ENCODE measurements at regions not wholly inside any gene's neighbourhood (a gene's known extent, or its start where the extent isn't known, plus 50 kb on each side); places are given as distances from the start of the nearest gene placed in this dataset.
"Not testable (repeated sequence)": the region's sequence is repeated elsewhere in the genome, so short reads cannot be mapped to it uniquely, and the experiment has no call there.

DNA sequence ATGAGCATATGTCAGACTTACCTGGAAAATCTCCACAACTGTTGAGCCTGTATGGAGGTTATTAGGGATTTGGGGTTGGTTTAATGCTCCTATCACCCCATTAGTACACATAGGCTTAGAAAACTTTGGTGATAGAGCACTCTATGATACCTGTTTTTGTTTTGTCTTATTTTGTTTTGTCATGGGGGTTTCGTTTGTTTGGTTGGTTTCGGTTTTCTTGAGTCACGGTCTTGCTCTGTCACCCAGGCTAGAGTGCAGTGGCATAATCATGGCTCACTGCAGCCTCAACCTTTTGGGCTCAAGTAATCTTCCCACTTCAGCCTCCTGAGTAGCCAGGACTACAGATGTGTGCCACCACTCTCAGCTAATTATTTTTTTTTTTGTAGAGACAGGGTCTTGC, 70.0 kb downstream of the MZT1 start:
- no peak for DNase-seq (ENCODE audit: low read depth in 2 of 2)

DNA sequence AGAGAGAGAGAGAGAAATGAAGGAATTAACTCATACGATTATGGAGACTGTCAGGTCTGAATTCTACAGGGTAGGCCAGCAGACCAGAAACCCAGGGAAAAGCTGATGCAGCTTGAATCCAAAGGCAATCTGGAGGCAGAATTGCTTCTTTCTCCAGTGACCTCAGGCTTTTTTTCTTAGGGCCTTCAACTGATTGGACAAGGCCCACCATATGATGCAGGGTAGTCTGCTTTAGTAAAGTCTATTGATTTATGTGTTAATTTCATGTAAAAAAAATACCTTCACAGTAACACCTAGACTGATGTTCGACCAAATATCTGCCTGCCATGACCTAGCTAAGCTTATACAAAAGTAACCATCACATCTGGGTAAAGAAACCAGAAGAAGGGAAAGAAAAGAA, 71.1 kb downstream of the MZT1 start:
- no peak for DNase-seq (ENCODE audit: low read depth in 2 of 2)

DNA sequence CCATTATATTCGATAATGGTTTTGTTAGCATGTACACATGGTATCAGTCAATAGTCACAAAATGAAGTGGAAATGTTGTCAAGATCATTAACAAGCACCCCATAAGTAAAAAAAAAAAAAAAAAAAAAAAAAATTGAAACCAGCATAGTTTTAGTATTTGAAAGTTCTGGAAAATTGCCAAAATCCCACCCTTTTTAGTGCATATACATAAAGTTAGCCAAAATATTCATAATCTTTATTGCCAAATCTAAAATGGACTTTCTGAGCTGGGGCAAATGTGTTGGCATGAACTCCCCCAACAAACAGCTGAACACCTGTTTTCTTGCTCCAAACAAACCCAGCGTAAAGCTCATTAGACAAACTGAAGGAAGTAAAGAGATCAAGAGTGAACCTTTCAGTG, 73.9 kb downstream of the MZT1 start:
- no peak for DNase-seq (ENCODE audit: low read depth in 2 of 2)

DNA sequence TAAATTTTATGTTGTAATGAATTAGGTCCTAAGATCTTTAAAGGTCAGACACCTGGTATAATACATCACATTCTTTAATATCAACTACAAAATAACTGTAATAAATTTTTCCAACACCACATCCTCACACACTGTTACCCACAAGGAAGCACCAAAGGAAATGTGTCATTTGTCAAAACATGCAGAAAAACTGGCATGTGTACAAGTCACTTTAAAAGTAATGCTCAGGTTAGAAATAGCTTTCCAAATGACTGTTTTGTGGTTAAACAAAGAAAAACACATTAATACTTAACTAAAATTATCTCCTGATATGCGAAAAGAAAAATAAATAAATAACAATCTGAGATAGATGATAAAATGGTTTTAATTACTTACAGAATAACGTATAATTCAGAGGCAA, 74.7 kb downstream of the MZT1 start:
- no peak for DNase-seq (ENCODE audit: low read depth in 2 of 2)

DNA sequence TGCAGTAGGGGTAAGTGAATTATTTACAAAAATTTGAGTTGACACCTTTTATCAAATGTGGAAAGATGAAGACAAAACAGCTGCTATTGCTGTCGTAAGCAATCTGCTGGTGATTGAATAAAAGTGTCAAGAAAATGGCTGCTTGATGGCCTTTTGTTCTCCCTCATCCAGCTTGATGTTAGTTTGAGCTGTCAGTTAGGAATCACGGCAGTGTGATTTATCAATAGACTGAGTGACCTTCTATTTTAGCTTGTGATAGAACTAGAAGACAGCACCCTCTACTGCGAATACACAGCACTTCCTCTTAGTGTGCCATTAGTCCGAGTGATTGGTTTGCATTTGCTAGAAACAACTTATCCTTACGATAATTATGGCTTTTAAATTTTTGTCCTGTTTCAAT, 76.3 kb downstream of the MZT1 start:
- DNase-seq (ENCODE audit: low read depth in 2 of 2) = no peak

DNA sequence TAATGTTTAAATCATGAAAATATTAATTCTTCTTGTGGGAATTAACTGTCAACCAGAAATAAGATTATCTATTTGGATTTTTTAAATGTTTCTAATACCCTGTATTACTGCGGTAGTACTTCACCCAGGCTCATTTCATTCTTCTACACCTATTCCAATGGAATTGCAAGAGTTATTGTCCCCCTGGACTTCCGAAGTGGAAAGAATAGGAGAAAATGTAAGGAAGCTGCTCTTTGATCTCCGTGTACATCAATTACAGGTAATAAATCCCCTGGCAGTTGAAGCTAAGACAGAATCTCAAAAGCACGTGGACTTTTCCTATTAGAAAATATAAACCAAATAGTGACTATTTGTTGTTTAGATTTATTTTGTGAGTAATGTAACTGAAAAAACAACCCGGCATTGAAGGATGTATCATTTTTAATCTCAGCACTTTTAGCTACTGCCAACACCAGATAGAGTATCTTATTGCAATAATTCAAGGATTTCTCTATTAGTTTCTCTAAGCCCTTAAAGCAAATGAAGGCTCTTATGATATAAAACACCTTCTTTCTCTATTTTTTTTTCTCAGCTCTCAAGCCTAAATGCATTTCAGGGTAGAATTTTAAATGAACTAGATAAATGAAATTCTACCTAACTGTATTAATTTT, 77.3 kb downstream of the MZT1 start:
- no peak for DNase-seq (ENCODE audit: low read depth in 2 of 2)

DNA sequence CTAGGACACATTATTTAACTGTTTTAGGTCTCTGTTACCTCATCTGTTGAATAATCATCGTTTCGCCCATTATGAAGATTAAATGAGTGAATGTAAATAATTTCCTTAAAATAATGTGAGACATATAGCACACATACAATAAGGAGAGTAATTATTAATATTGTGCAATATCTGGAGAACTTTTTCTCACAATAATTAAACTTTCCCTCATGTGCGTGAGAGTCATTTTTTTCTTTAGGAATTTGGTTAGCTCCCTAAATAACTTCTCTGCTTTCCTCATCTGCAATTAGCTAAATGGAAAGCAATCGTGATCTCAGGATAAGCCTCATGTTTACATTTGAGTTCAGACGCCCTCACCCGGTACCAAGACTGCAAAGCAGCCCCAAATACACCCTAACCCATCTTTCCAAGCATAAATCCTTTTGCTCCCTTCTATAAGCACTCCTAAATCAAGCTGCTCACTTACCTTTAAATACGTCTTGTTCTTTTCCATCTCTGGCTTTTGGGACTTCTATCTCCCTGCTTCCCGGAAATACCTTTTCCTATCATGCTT, 78.8 kb downstream of the MZT1 start:
- no peak for DNase-seq (ENCODE audit: low read depth in 2 of 2)

DNA sequence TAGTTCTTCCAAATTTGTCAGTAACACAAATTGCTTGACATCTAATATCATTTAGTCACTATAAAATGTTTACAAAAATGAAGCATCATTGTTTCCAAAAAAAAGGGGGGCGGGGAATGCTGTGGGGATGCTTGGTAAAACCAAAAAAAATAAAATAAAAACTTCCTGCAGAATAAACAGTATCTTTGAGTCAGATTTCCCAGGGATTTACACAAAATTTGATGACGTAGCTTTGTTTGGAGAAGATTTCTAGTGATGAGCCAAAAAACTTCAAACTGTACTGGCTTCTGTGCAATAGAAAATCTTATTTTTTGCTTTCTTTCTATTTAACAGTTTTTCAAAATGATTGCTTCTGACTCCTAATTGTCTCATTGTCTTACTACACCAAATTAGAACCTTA, 80.0 kb downstream of the MZT1 start:
- no peak for DNase-seq (ENCODE audit: low read depth in 2 of 2)

DNA sequence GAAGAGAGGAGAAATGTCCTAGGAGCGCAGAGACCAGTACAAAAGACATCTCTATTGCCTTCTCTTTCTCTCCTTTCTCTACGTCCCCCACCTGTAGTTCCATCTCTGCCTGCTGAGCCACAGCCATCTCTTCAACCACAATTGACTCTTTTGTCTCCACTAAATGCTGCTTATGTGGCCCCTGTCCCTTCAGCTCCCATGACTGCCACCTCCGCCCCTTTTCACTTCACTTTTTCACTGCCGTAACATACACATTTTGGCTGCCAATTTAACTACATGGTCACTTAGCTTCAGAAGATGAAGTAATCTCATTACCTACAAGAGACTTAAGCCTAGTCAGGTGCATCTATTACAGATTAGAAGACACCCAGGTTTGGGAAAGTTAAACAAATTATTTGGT, 81.9 kb downstream of the MZT1 start:
- DNase-seq (ENCODE audit: low read depth in 2 of 2) = no peak

DNA sequence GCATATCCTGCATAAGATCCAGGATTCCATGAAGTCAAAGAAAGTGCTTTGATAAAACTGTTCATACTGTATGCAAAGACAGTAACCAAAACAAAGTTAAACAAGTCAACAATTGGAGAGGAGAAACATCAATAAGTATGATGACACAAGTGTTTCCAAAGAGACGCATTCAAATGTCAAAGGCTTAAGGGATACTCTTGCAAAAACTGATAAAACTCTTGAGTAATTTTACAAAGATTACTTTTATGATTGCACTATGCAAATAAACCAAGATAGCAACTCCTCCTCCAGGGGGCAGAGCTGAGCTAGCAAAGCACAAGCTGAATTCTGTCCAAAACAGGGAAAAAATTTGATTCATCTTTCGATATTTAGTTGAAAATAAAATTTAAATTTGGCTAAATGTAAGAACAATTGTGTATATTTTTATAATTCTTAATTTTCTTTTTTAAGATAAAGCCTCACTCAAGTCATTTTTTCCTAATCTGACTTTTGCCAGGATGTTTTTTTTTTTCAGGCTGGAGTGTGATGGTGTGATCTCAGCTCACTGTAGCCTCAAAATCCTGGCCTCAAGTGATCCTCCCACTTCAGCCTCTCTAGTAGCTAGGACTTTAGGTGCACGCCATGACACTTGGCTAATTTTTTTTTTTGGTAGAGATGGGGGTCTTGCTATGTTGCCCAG, 84.0 kb downstream of the MZT1 start:
- DNase-seq (ENCODE audit: low read depth in 2 of 2) = peak; percentile 31 to 52

DNA sequence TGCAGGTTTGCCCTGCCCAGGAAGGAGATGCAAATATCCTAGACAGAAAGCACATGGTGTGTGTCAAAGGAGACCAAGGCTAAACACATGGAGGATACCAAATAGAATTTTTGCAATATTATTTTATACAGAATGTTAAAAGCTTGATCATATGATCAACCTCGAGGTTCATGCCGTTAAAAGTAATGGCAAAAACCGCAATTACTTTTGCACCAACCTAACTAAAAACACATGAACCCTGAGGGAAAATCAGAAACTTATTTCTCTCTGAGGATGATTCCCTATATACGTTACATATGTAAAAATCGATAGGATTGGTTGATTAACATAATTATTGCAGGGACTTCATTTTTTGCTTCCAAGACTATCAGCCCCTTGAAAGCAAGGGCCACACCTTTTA, 88.1 kb downstream of the MZT1 start:
- no peak for DNase-seq (ENCODE audit: low read depth in 2 of 2)

DNA sequence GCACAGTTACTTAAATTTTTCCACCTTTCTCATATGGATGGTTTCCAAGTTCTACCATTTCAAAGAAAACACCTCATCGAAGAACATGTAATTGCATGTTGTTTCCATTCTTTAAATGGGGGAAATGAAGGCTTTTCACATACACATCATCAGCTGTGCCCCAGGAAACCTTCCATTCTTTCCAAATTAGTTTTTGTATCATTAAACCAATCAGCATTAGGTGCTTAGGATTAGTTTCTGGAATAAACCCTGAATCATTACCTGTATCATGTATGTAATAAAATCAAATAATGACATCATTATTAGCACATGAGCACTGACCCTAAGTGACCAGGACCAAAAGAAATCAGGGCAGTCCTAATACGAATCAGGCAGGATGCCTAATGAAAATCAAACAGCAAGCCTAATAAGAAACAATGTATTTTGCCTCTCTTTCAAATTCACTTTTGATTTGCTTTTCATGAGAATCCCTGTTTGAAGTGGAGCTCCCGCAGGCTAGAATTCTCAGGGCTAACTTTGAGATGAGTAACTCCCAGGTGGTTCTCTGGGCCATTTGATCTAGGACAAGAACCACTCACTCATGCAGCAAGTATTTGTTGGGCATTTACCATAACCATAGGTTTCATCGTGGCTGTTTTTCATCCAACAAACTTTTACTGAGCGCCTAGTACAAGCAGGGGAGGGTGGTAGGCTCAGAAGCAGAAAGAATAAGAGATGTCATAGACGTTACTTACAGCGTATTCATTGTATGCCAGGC, 89.2 kb downstream of the MZT1 start:
- no peak for DNase-seq (ENCODE audit: low read depth in 2 of 2)

DNA sequence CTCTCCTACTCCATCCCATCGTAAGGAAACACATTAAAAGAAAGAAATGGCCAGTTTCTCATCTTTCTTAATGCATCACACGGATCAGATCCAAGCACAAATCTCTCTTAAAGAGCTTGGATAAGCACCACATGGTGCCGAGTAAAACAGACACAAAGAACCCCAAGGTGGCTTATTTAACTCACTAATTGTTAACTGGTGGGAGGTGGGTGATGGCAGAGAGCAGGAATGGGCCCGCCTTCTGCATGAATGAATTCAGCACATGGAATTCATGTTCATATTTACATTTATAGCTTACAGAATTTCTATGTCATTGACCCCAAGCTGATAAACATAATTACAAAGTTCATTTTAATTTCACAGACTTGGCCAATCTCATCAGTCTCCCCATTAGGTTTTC, 89.9 kb downstream of the MZT1 start:
- DNase-seq (ENCODE audit: low read depth in 2 of 2) = no peak

DNA sequence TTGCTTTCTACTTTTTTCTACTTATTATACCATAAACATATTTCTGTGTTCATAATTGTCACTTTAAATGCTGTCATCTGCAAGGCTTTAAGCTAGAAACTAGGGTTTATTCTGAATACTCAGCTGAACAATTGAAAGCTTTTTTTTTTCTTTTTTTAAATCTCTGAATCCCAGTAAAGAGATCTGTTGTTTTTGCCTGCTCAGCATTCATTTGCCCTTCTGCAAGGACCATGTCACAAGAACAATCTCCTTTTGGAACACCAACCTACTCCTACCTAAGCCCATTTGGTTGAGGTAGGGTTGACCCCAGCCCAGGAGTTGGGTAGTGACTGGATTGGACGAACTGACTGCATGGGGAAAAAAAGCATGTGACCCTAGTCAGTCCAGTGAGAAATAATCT, 92.6 kb downstream of the MZT1 start:
- no peak for DNase-seq (ENCODE audit: low read depth in 2 of 2)

DNA sequence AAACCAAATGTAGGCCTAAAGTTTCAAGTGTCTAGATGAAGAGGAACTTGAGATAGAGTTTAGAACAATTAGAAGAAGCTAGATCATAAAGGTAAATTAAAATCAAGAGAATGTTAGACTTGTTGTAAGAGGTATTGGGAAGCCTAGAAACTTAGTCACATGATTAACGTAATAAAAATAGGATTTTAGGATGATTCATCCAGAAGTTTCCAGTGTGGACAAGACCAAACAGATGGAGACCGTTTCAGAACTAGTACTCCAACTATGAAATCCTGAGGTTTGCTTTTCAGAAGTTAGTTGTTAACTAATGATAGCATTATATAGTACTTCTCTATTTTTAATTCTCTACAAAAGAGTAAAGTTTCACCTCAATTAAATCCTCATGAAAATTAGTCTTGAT, 104.9 kb downstream of the MZT1 start:
- no peak for DNase-seq (ENCODE audit: low read depth in 2 of 2)

DNA sequence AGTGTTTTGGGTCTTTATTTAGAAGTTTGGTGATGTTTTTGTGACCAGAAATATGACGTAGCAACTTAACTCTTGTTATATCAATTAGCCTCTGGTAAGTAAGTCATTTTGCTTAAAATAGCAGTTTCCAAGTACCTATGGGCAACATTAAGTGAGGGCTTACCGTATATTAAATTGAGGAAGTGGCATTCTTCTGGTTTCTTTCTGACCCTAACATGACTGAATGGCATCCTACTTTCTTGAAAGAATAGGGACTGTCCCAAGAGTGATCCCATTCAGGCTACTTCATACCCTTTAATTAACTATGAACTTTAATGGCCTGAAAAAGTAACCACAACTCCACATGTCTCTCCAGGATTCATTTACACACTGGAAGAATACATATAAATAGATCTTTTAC, 106.6 kb downstream of the MZT1 start:
- no peak for DNase-seq (ENCODE audit: low read depth in 2 of 2)

DNA sequence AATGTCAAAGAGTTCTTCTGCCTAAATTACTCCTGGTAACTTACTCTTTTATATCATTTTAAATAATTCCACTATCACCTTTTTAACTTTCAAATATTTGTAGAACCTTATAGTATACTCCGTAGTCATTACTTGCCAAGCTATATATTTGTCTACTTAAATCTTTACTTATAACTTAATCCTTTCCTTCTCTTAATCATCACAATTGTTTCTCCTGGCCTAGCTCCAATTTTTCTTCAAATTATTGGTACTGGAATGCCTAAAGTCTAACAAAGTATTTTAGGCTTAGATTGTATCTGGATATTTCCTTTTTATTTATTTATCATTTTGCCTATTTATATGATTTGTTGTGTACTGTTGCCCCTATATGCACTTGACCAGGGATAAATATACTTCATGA, 109.5 kb downstream of the MZT1 start:
- DNase-seq (ENCODE audit: low read depth in 2 of 2) = no peak

DNA sequence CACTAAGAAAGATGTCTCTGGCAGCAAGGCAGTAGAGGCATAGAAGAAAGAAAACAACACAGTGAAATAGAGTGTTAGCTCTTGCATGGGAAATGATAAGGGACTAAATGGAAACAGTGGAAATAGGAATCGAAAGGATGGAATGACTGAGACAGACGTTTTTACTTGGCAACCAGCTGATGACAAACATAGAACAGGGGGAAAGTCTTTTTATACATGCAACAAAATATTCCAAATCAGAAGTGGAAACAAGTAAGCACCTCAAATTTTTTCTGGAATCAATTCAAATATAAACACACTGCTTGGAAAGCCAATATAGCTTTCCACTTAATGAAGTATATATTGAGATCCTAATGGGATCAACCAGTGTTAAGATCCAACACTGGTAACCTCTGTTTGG, 110.2 kb downstream of the MZT1 start:
- DNase-seq (ENCODE audit: low read depth in 2 of 2) = no peak

DNA sequence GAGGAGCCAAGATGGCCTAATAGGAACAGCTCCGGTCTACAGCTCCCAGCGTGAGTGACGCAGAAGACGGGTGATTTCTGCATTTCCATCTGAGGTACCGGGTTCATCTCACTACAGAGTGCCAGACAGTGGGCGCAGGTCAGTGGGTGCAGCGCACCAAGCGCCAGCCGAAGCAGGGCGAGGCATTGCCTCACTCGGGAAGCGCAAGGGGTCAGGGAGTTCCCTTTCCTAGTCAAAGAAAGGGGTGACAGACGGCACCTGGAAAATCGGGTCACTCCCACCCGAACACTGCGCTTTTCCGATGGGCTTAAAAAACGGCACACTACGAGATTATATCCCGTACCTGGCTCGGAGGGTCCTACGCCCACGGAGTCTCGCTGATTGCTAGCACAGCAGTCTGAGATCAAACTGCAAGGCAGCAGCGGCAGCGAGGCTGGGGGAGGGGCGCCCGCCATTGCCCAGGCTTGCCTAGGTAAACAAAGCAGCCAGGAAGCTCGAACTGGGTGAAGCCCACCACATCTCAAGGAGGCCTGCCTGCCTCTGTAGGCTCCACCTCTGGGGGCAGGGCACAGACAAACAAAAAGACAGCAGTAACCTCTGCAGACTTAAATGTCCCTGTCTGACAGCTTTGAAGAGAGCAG, 117.1 kb downstream of the MZT1 start:
- not testable (repeated sequence) for DNase-seq (ENCODE audit: low read depth in 2 of 2)

DNA sequence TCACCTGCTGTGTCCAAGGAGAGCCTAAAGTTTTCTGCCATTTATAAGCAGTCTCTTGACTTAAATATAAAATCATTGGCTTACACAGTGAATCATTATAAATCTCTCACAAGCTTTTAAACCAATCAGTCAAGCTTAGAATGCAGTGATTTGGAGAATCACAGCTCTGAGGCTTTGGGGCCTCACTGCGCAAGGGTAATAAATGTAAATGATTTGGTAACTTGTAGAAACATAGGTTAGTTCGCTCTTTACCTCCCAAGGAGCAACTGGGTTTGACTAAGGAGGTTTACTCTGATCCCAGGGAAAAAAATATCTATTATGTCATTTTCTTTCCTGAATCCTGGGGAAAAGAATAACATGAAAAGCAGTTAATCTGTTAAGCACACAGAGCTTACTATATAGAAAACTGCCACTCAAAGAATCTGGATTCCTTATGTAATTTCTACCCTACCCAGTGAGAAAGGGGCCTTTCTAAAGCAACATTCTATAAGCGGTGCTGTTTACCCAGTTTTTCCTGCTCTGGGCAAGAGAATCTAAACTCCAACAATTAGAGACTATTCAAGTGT, 128.2 kb downstream of the MZT1 start:
- DNase-seq (ENCODE audit: low read depth in 2 of 2) = no peak

DNA sequence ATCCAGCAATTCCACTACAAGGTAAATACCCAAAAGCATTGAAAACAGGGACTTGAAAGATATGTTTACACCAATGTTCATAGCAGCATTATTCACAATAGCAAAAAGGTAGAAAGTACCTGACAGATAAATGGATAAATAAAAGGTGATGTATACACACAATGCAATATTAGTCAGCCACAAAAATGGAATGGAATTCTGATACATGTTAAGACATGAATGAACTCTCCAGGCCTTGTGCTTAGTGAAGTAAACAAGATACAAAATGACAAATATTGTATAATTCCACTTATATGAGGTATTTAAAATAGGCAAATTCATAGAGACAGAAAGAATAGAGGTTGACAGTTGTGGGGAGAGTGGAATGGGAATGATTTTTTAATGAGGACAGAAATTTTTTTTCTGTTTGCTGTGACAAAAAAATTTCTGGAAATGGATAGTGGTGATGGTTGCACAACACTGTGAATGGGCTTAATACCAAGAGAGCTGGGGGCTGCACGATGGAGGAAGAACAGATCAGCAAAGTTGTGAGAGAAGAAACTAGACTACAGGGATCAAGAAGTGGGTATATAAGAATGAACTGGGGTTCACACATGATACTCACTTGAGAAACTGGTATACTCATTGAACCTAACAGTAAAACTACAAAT, 137.2 kb downstream of the MZT1 start:
- DNase-seq (ENCODE audit: low read depth in 2 of 2) = no peak

DNA sequence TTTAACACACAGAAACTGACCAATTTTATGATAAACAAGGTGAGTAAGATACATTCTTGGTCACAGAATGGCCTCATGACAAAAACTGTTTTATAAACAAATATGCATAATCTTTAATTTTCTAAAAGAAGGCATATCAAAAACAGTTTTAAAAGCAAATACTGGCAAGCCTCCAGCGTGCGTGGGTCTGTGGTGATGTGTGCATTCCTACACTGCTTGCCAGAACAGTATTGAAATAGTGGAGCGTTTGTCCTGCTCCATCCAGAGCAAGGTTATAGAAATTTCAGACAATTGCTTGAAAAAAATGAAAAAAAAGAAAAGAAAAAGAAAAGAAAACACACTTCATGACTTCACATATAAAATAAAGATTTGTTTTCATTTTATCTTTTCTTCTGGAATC, 140.9 kb downstream of the MZT1 start:
- no peak for DNase-seq (ENCODE audit: low read depth in 2 of 2)

Measured in activated CD4-positive, alpha-beta T cell treated with anti-CD3 and anti-CD28 coated beads for 24 hours (primary cell).